Stromal cell of bone marrow (primary cell): ENCODE measurements at regions not wholly inside any gene's neighbourhood (a gene's known extent, or its start where the extent isn't known, plus 50 kb on each side); places are given as distances from the start of the nearest gene placed in this dataset.
A peak's percentile ranks its signal among the peaks of the same experiment; 100 is the strongest.
"Not testable (repeated sequence)": the region's sequence is repeated elsewhere in the genome, so short reads cannot be mapped to it uniquely, and the experiment has no call there.

Experiments
- DNase-seq: peaks from one replicate; pipeline ENCODE4 v3.0.0-alpha.2; 2012; ENCODE audit warnings: low read depth

- DNase-seq = no peak
Observed at GRCh38 chr4:135921081-135921480, 1611.2 kb downstream of the PCDH18 start.

GRCh38 chr4:135917011-135917410 is 1615.3 kb downstream of the PCDH18 start:
- DNase-seq = no peak

- DNase-seq = no peak
Observed at GRCh38 chr4:135900956-135901355, 1631.3 kb downstream of the PCDH18 start.

- DNase-seq = not testable (repeated sequence)
Observed at GRCh38 chr4:135864304-135864703, 1662.7 kb upstream of the PABPC4L start.

- no peak for DNase-seq
Observed at GRCh38 chr4:135840781-135841180, 1639.2 kb upstream of the PABPC4L start.

- DNase-seq = no peak
Observed at GRCh38 chr4:135839712-135840111, 1638.1 kb upstream of the PABPC4L start.

GRCh38 chr4:135838889-135839288 is 1637.3 kb upstream of the PABPC4L start:
- DNase-seq = peak; percentile 10

GRCh38 chr4:135834471-135834870 is 1632.9 kb upstream of the PABPC4L start:
- no peak for DNase-seq

- DNase-seq = no peak
Observed at GRCh38 chr4:135833529-135833928, 1631.9 kb upstream of the PABPC4L start.

GRCh38 chr4:135824759-135825296 is 1623.2 kb upstream of the PABPC4L start:
- DNase-seq = no peak

GRCh38 chr4:135804785-135805184 is 1603.2 kb upstream of the PABPC4L start:
- DNase-seq = no peak

GRCh38 chr4:135777361-135777760 is 1575.8 kb upstream of the PABPC4L start:
- DNase-seq = no peak

GRCh38 chr4:135775909-135776308 is 1574.3 kb upstream of the PABPC4L start:
- no peak for DNase-seq

GRCh38 chr4:135770505-135770904 is 1568.9 kb upstream of the PABPC4L start:
- DNase-seq = no peak

- DNase-seq = no peak
Observed at GRCh38 chr4:135744928-135745327, 1543.3 kb upstream of the PABPC4L start.

- DNase-seq = no peak
Observed at GRCh38 chr4:135741583-135741982, 1540.0 kb upstream of the PABPC4L start.

- no peak for DNase-seq
Observed at GRCh38 chr4:135739354-135739753, 1537.8 kb upstream of the PABPC4L start.

GRCh38 chr4:135735512-135735911 is 1533.9 kb upstream of the PABPC4L start:
- no peak for DNase-seq

- DNase-seq = no peak
Observed at GRCh38 chr4:135732448-135732847, 1530.9 kb upstream of the PABPC4L start.

GRCh38 chr4:135731682-135732081 is 1530.1 kb upstream of the PABPC4L start:
- no peak for DNase-seq

- no peak for DNase-seq
Observed at GRCh38 chr4:135724421-135724820, 1522.8 kb upstream of the PABPC4L start.

- DNase-seq = no peak
Observed at GRCh38 chr4:135718019-135718418, 1516.4 kb upstream of the PABPC4L start.

- no peak for DNase-seq
Observed at GRCh38 chr4:135705343-135705742, 1503.8 kb upstream of the PABPC4L start.

GRCh38 chr4:135694066-135694465 is 1492.5 kb upstream of the PABPC4L start:
- DNase-seq = no peak

GRCh38 chr4:135684001-135684400 is 1482.4 kb upstream of the PABPC4L start:
- DNase-seq = no peak
